ENCODE measurements at regions not wholly inside any gene's neighbourhood (a gene's known extent, or its start where the extent isn't known, plus 50 kb on each side); places are given as distances from the start of the nearest gene placed in this dataset.
"Not testable (repeated sequence)": the region's sequence is repeated elsewhere in the genome, so short reads cannot be mapped to it uniquely, and the experiment has no call there.

DNA sequence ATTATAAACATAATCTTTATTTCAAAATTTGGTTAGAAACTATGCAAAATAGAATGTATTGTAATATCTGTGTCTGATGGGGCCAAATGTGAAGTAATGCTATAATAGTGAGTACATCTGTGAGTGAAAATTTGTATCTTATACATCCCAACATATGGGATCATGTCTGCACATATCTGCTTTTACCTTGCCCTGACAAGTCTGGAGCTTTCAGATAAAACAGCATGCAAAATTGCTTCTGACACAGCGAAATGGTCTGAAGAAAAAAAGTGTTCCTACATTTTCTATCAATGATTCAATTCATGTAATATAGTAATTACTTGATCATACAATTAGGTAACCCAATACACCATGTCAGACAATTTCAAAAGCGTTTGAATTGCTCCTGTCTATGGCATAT, 58.1 kb upstream of the P3H2 start:
- DNase-seq (ENCODE audit: low spot score in 2 of 2, unreplicated experiment in 2 of 2) = no peak
- Mint-ChIP-seq H3K4me3 (no peak overlapping the region), H3K27ac (no peak overlapping the region), H3K9me3 (no peaks in the 10 kb centered on the region), H3K4me1 (no peaks in the 10 kb centered on the region), H3K27me3 (ENCODE audit: low read depth) (no peaks in the 10 kb centered on the region), H3K36me3 (no peaks in the 10 kb centered on the region)
- no peak for TF ChIP-seq CTCF (IDR thresholded peaks at IDR 0.05; ENCODE audit: unreplicated experiment)

DNA sequence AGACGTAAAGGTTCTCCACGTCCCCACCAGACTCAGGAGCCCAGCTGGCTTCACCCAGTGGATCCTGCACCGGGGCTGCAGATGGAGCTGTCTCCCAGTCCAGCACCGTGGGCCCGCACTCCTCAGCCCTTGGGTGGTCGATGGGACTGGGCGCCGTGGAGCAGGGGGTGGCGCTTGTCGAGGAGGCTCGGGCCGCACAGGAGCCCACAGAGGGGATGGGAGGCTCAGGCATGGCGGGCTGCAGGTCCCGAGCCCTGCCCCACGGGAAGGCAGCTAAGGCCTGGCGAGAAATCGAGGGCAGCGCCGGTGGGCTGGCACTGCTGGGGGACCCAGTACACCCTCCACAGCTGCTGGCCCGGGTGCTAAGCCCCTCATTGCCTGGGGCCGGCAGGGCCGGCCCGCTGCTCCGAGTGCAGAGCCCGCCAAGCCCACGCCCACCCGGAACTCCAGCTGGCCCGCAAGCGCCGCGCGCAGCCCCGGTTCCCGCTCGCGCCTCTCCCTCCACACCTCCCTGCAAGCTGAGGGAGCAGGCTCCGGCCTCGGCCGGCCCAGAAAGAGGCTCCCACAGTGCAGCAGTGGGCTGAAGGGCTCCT, 56.3 kb upstream of the P3H2 start:
- H3K36me3 Mint-ChIP-seq; H3K27ac Mint-ChIP-seq; DNase-seq (ENCODE audit: low spot score in 2 of 2, unreplicated experiment in 2 of 2); H3K4me1 Mint-ChIP-seq; H3K27me3 Mint-ChIP-seq (ENCODE audit: low read depth); H3K9me3 Mint-ChIP-seq; H3K4me3 Mint-ChIP-seq: not testable (repeated sequence)

DNA sequence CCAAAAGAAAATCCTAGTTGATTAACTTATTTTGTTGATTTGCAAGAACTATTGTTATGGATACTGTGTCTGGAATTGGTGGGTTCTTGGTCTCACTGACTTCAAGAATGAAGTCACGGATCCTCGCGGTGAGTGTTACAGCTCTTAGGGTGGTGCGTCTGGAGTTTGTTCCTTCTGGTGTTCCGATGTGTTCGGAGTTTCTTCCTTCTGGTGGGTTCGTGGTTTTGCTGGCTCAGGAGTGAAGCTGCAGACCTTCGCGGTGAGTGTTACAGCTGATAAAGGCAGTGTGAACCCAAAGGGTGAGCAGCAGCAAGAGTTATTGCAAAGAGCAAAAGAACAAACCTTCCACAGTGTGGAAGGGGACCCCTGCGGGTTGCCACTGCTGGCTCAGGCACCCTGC, 55.4 kb upstream of the P3H2 start:
- DNase-seq (ENCODE audit: low spot score in 2 of 2, unreplicated experiment in 2 of 2); H3K27me3 Mint-ChIP-seq (ENCODE audit: low read depth); H3K36me3 Mint-ChIP-seq; H3K9me3 Mint-ChIP-seq; H3K4me3 Mint-ChIP-seq; H3K27ac Mint-ChIP-seq; H3K4me1 Mint-ChIP-seq: not testable (repeated sequence)

DNA sequence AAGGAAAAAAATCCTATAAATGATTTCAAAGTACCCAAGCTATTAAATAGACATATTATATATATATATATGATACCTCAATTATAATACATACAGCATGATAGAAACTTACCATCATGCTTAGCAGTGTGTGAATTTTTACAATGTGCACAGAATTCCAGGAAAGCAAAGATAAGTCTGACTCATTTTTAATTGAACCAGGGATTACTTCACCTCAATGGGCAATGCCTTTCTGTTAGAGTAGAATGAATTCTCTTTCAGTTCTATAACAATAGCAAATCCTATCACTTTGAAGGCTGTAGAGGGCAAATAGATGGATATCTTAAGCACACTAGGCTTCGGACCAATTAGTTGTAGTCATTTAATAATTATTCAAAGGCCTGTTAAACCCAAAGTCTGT, 54.8 kb upstream of the P3H2 start:
- no peaks in the 10 kb centered on the region for H3K9me3 Mint-ChIP-seq
- no peaks in the 10 kb centered on the region for H3K36me3 Mint-ChIP-seq
- no peak for DNase-seq (ENCODE audit: low spot score in 2 of 2, unreplicated experiment in 2 of 2)
- no peak for TF ChIP-seq CTCF (IDR thresholded peaks at IDR 0.05; ENCODE audit: unreplicated experiment)
- H3K4me3 Mint-ChIP-seq = no peak overlapping the region
- H3K27ac Mint-ChIP-seq = no peak overlapping the region
- no peaks in the 10 kb centered on the region for H3K27me3 Mint-ChIP-seq (ENCODE audit: low read depth)
- H3K4me1 Mint-ChIP-seq = no peaks in the 10 kb centered on the region

GRCh38 chr3:190174471-190174870, 53.8 kb upstream of the P3H2 start:
- no peaks in the 10 kb centered on the region for H3K27me3 Mint-ChIP-seq (ENCODE audit: low read depth)
- no peak for DNase-seq (ENCODE audit: low spot score in 2 of 2, unreplicated experiment in 2 of 2)
- H3K27ac Mint-ChIP-seq = no peak overlapping the region
- no peaks in the 10 kb centered on the region for H3K9me3 Mint-ChIP-seq
- H3K4me1 Mint-ChIP-seq = no peaks in the 10 kb centered on the region
- no peak for TF ChIP-seq CTCF (IDR thresholded peaks at IDR 0.05; ENCODE audit: unreplicated experiment)
- no peak overlapping the region for H3K4me3 Mint-ChIP-seq
- no peaks in the 10 kb centered on the region for H3K36me3 Mint-ChIP-seq

GRCh38 chr3:190173426-190173825, 52.7 kb upstream of the P3H2 start:
- no peak for DNase-seq (ENCODE audit: low spot score in 2 of 2, unreplicated experiment in 2 of 2)
- no peaks in the 10 kb centered on the region for H3K27me3 Mint-ChIP-seq (ENCODE audit: low read depth)
- H3K27ac Mint-ChIP-seq = no peak overlapping the region
- H3K9me3 Mint-ChIP-seq = no peaks in the 10 kb centered on the region
- no peak overlapping the region for H3K4me3 Mint-ChIP-seq
- no peak for TF ChIP-seq CTCF (IDR thresholded peaks at IDR 0.05; ENCODE audit: unreplicated experiment)
- H3K4me1 Mint-ChIP-seq = peaks cover under 1% of the 10 kb centered on the region
- no peaks in the 10 kb centered on the region for H3K36me3 Mint-ChIP-seq

- Mint-ChIP-seq H3K27ac (no peak overlapping the region), H3K27me3 (ENCODE audit: low read depth) (no peaks in the 10 kb centered on the region), H3K9me3 (no peaks in the 10 kb centered on the region), H3K4me1 (peaks cover 7% of the 10 kb centered on the region), H3K4me3 (no peak overlapping the region), H3K36me3 (no peaks in the 10 kb centered on the region)
- no peak for DNase-seq (ENCODE audit: low spot score in 2 of 2, unreplicated experiment in 2 of 2)
- TF ChIP-seq CTCF (IDR thresholded peaks at IDR 0.05; ENCODE audit: unreplicated experiment) = no peak
These were observed 52.1 kb upstream of the P3H2 start for GRCh38 chr3:190172751-190173150.

Data from mesothelial cell of epicardium (in vitro differentiated cells).